HEK293 (cell line): ENCODE measurements at regions not wholly inside any gene's neighbourhood (a gene's known extent, or its start where the extent isn't known, plus 50 kb on each side); places are given as distances from the start of the nearest gene placed in this dataset.

Experiments used
- CTCF ChIA-PET: fragments of 350-600 bp; formaldehyde crosslinking; extraction: SDS; loops from one replicate; lab custom pipeline; 2021; ENCODE audit warnings: antibody characterized with exemption; lab: Yijun Ruan, JAX
- POLR2A ChIA-PET: fragments of 300-600 bp; formaldehyde crosslinking; extraction: SDS; loops from one replicate; lab custom pipeline; 2020; ENCODE audit warnings: antibody characterized with exemption, inconsistent platforms; lab: Yijun Ruan, JAX
- H3K27ac ChIP-seq: fragments of 200-500 bp; sonication (Bioruptor generic); 2 replicates; pipeline ENCODE4 v1.5.1; 2014; ENCODE audit warnings: low read depth, low read length, control low read depth, inconsistent platforms; ENCODE audit errors: extremely low read depth
- H3K36me3 ChIP-seq, 2 experiments: fragments of 200-500 bp in 1 of 2; sonication (Bioruptor generic) in 1 of 2; 1 replicate in 1 of 2; 2 replicates in 1 of 2; pipeline ENCODE4 v1.5.1; 2014 to 2017; ENCODE audit warnings: inconsistent platforms in 2 of 2, low read length in 2 of 2; ENCODE audit not compliant: control insufficient read depth in 2 of 2, insufficient read depth in 1 of 2
- H3K4me1 ChIP-seq: fragments of 200-500 bp; sonication (Bioruptor generic); 2 replicates; pipeline ENCODE4 v1.5.1; 2014; ENCODE audit warnings: mild to moderate bottlenecking, low read length, inconsistent platforms; ENCODE audit not compliant: control insufficient read depth, insufficient read depth
- H3K4me3 ChIP-seq: 2 replicates; pipeline ENCODE4 v1.5.1; 2011; ENCODE audit warnings: low read depth, mild to moderate bottlenecking, control low read depth, low read length, moderate library complexity
- H3K9me3 ChIP-seq: fragments of 200-500 bp; sonication (Bioruptor generic); 2 replicates; pipeline ENCODE4 v1.5.1; 2014; ENCODE audit warnings: low read depth, low read length, inconsistent platforms; ENCODE audit not compliant: control insufficient read depth, insufficient read depth
- BCL6B ChIP-seq: fragments of 450-650 bp; formaldehyde crosslinking; IDR thresholded peaks from 2 replicates; pipeline ENCODE4 v1.5.1; 2017; ENCODE audit warnings: missing biosample characterization, missing genetic modification characterization
- FEZF1 ChIP-seq: fragments of 450-650 bp; formaldehyde crosslinking; IDR thresholded peaks from 2 replicates; pipeline ENCODE4 v1.5.1; 2016; ENCODE audit warnings: missing biosample characterization, missing genetic modification characterization
- HOXC10 ChIP-seq: sonication (generic); formaldehyde crosslinking; IDR thresholded peaks from 2 replicates; pipeline ENCODE4 v1.8.1; 2023; ENCODE audit warnings: mild to moderate bottlenecking, missing genetic modification reagents
- PRDM1 ChIP-seq: fragments of 450-650 bp; formaldehyde crosslinking; IDR thresholded peaks from 2 replicates; pipeline ENCODE4; 2016; ENCODE audit warnings: missing biosample characterization, missing genetic modification characterization
- YY2 ChIP-seq: fragments of 450-650 bp; formaldehyde crosslinking; IDR thresholded peaks from 2 replicates; pipeline ENCODE4 v1.5.1; 2016; ENCODE audit warnings: missing biosample characterization, missing genetic modification characterization
- ZBTB1 ChIP-seq: fragments of 450-650 bp; formaldehyde crosslinking; IDR thresholded peaks from 2 replicates; pipeline ENCODE4 v1.5.1; 2016; ENCODE audit warnings: missing biosample characterization, missing genetic modification characterization
- ZBTB48 ChIP-seq: fragments of 450-650 bp; formaldehyde crosslinking; IDR thresholded peaks from 2 replicates; pipeline ENCODE4 v1.5.1; 2016; ENCODE audit warnings: missing biosample characterization, missing genetic modification characterization
- ZFP3 ChIP-seq: fragments of 450-650 bp; formaldehyde crosslinking; IDR thresholded peaks from 2 replicates; pipeline ENCODE4 v1.5.1; 2016; ENCODE audit warnings: low read depth, missing biosample characterization, missing genetic modification characterization
- ZNF10 ChIP-seq: fragments of 450-650 bp; formaldehyde crosslinking; IDR thresholded peaks from 2 replicates; pipeline ENCODE4 v1.5.1; 2017; ENCODE audit warnings: missing biosample characterization, missing genetic modification characterization
- ZNF155 ChIP-seq: fragments of 450-650 bp; formaldehyde crosslinking; IDR thresholded peaks from 2 replicates; pipeline ENCODE4 v1.5.1; 2016; ENCODE audit warnings: missing biosample characterization, missing genetic modification characterization
- ZNF16 ChIP-seq: fragments of 450-650 bp; formaldehyde crosslinking; IDR thresholded peaks from 2 replicates; pipeline ENCODE4 v1.5.1; 2016; ENCODE audit warnings: low read depth, missing biosample characterization, missing genetic modification characterization
- ZNF184 ChIP-seq: fragments of 450-650 bp; IDR thresholded peaks from 2 replicates; pipeline ENCODE4 v1.5.1; 2018; ENCODE audit warnings: missing biosample characterization, mild to moderate bottlenecking, missing genetic modification characterization
- ZNF248 ChIP-seq: fragments of 450-650 bp; formaldehyde crosslinking; IDR thresholded peaks from 2 replicates; pipeline ENCODE4 v1.5.1; 2017; ENCODE audit warnings: missing biosample characterization, missing genetic modification characterization
- ZNF26 ChIP-seq: fragments of 450-650 bp; formaldehyde crosslinking; IDR thresholded peaks from 2 replicates; pipeline ENCODE4 v1.5.1; 2016; ENCODE audit warnings: missing biosample characterization, missing genetic modification characterization
- ZNF423 ChIP-seq: fragments of 450-650 bp; formaldehyde crosslinking; IDR thresholded peaks from 2 replicates; pipeline ENCODE4 v1.5.1; 2016; ENCODE audit warnings: missing biosample characterization, missing genetic modification characterization
- ZNF571 ChIP-seq: fragments of 450-650 bp; formaldehyde crosslinking; IDR thresholded peaks from 2 replicates; pipeline ENCODE4 v1.5.0; 2017; ENCODE audit warnings: missing biosample characterization, missing genetic modification characterization
- ZNF624 ChIP-seq: fragments of 450-650 bp; formaldehyde crosslinking; IDR thresholded peaks from 2 replicates; pipeline ENCODE4 v1.5.1; 2017; ENCODE audit warnings: missing biosample characterization, missing genetic modification characterization
- ZNF677 ChIP-seq: fragments of 450-650 bp; IDR thresholded peaks from 2 replicates; pipeline ENCODE4 v1.5.0; 2018; ENCODE audit warnings: missing biosample characterization, mild to moderate bottlenecking, missing genetic modification characterization, moderate library complexity
- ZNF777 ChIP-seq: fragments of 450-650 bp; formaldehyde crosslinking; IDR thresholded peaks from 2 replicates; pipeline ENCODE4 v1.5.1; 2017; ENCODE audit warnings: missing biosample characterization, missing genetic modification characterization, borderline replicate concordance
- TF ChIP-seq, protein P1 (sequence below): fragments of 450-650 bp; formaldehyde crosslinking; IDR thresholded peaks from 2 replicates; pipeline ENCODE4 v1.5.1; 2016; ENCODE audit warnings: missing biosample characterization, missing genetic modification characterization
- TF ChIP-seq, protein P2 (sequence below): fragments of 450-650 bp; formaldehyde crosslinking; IDR thresholded peaks from 2 replicates; pipeline ENCODE4 v1.5.1; 2016; ENCODE audit warnings: missing biosample characterization, missing genetic modification characterization
- TF ChIP-seq, protein P3 (sequence below): fragments of 450-650 bp; formaldehyde crosslinking; IDR thresholded peaks from 2 replicates; pipeline ENCODE4 v1.5.1; 2017; ENCODE audit warnings: missing biosample characterization, missing genetic modification characterization
- TF ChIP-seq, protein P4 (sequence below): fragments of 450-650 bp; formaldehyde crosslinking; IDR thresholded peaks from 2 replicates; pipeline ENCODE4 v1.5.0; 2017; ENCODE audit warnings: missing biosample characterization, missing genetic modification characterization, borderline replicate concordance

GRCh38 chr5:15002173-15002572 lies 130.6 kb upstream of the ANKH start:
- Histone ChIP-seq H3K36me3 (no peaks in the 10 kb centered on the region), H3K4me1 (no peaks in the 10 kb centered on the region; the same call in 1 of the 2 replicates), H3K4me3 (no peak overlapping the region), H3K9me3 (peaks cover 3% of the 10 kb centered on the region; the same call in 1 of the 2 replicates), H3K27ac (no peak overlapping the region)
- TF ChIP-seq ZNF777 (tag by site-specific recombination) (no peak), ZNF10 (tag by site-specific recombination) (no peak), PRDM1 (tag by site-specific recombination) (no peak), YY2 (tag by site-specific recombination) (no peak), ZBTB1 (no peak)
- TF ChIP-seq, protein P1, sequence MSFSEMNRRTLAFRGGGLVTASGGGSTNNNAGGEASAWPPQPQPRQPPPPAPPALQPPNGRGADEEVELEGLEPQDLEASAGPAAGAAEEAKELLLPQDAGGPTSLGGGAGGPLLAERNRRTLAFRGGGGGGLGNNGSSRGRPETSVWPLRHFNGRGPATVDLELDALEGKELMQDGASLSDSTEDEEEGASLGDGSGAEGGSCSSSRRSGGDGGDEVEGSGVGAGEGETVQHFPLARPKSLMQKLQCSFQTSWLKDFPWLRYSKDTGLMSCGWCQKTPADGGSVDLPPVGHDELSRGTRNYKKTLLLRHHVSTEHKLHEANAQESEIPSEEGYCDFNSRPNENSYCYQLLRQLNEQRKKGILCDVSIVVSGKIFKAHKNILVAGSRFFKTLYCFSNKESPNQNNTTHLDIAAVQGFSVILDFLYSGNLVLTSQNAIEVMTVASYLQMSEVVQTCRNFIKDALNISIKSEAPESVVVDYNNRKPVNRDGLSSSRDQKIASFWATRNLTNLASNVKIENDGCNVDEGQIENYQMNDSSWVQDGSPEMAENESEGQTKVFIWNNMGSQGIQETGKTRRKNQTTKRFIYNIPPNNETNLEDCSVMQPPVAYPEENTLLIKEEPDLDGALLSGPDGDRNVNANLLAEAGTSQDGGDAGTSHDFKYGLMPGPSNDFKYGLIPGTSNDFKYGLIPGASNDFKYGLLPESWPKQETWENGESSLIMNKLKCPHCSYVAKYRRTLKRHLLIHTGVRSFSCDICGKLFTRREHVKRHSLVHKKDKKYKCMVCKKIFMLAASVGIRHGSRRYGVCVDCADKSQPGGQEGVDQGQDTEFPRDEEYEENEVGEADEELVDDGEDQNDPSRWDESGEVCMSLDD (tag by site-specific recombination) = no peak
- TF ChIP-seq, protein P2, sequence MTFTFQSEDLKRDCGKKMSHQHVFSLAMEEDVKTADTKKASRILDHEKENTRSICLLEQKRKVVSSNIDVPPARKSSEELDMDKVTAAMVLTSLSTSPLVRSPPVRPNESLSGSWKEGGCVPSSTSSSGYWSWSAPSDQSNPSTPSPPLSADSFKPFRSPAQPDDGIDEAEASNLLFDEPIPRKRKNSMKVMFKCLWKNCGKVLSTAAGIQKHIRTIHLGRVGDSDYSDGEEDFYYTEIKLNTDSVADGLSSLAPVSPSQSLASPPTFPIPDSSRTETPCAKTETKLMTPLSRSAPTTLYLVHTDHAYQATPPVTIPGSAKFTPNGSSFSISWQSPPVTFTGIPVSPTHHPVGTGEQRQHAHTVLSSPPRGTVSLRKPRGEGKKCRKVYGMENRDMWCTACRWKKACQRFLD (tag by site-specific recombination) = no peak
- CTCF ChIA-PET = interaction anchor here (0.6 to 8.2 kb wide), 18 partner anchors 9 to 727 kb away, joined by 3 to 134 read pairs (median 6); partner anchors contain the start of gene ANKH
- POLR2A ChIA-PET = no interaction called here

GRCh38 chr5:15001517-15001916 lies 129.9 kb upstream of the ANKH start:
- Histone ChIP-seq H3K9me3 (peaks cover 3% of the 10 kb centered on the region; the same call in 1 of the 2 replicates), H3K4me1 (no peaks in the 10 kb centered on the region; the same call in 1 of the 2 replicates), H3K36me3 (no peaks in the 10 kb centered on the region), H3K4me3 (no peak overlapping the region), H3K27ac (no peak overlapping the region)
- CTCF ChIA-PET = interaction anchor here (0.7 to 8.2 kb wide), 6 partner anchors 8 to 1949 kb away, joined by 3 to 134 read pairs (median 6); partner anchors contain the start of gene ANKH
- POLR2A ChIA-PET = no interaction called here
- TF ChIP-seq ZNF423 (no peak), FEZF1 (tag by site-specific recombination) (no peak), ZNF16 (tag by site-specific recombination) (no peak), ZNF184 (no peak), ZNF26 (tag by site-specific recombination) (no peak), ZBTB48 (tag by site-specific recombination) (no peak), ZNF624 (no peak), ZNF677 (tag by site-specific recombination) (no peak), ZNF155 (tag by site-specific recombination) (no peak), ZNF571 (tag by site-specific recombination) (no peak), ZFP3 (tag by site-specific recombination) (no peak), ZNF248 (tag by site-specific recombination) (no peak), HOXC10 (CRISPR knock-in tag) (no peak), BCL6B (no peak)
- TF ChIP-seq, protein P3, sequence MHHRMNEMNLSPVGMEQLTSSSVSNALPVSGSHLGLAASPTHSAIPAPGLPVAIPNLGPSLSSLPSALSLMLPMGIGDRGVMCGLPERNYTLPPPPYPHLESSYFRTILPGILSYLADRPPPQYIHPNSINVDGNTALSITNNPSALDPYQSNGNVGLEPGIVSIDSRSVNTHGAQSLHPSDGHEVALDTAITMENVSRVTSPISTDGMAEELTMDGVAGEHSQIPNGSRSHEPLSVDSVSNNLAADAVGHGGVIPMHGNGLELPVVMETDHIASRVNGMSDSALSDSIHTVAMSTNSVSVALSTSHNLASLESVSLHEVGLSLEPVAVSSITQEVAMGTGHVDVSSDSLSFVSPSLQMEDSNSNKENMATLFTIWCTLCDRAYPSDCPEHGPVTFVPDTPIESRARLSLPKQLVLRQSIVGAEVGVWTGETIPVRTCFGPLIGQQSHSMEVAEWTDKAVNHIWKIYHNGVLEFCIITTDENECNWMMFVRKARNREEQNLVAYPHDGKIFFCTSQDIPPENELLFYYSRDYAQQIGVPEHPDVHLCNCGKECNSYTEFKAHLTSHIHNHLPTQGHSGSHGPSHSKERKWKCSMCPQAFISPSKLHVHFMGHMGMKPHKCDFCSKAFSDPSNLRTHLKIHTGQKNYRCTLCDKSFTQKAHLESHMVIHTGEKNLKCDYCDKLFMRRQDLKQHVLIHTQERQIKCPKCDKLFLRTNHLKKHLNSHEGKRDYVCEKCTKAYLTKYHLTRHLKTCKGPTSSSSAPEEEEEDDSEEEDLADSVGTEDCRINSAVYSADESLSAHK = no peak
- TF ChIP-seq, protein P4, sequence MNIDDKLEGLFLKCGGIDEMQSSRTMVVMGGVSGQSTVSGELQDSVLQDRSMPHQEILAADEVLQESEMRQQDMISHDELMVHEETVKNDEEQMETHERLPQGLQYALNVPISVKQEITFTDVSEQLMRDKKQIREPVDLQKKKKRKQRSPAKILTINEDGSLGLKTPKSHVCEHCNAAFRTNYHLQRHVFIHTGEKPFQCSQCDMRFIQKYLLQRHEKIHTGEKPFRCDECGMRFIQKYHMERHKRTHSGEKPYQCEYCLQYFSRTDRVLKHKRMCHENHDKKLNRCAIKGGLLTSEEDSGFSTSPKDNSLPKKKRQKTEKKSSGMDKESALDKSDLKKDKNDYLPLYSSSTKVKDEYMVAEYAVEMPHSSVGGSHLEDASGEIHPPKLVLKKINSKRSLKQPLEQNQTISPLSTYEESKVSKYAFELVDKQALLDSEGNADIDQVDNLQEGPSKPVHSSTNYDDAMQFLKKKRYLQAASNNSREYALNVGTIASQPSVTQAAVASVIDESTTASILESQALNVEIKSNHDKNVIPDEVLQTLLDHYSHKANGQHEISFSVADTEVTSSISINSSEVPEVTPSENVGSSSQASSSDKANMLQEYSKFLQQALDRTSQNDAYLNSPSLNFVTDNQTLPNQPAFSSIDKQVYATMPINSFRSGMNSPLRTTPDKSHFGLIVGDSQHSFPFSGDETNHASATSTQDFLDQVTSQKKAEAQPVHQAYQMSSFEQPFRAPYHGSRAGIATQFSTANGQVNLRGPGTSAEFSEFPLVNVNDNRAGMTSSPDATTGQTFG (tag by site-specific recombination) = no peak
